NK-92 (cell line): ENCODE measurements at regions not wholly inside any gene's neighbourhood (a gene's known extent, or its start where the extent isn't known, plus 50 kb on each side); places are given as distances from the start of the nearest gene placed in this dataset.

Experiments
- DNase-seq: peaks from one replicate; lab custom pipeline; 2025; ENCODE audit not compliant: unreplicated experiment; lab: John Stamatoyannopoulos, UW

- DNase-seq: no peak
Measured at GRCh38 chr6:14317387-14317970, 199.9 kb downstream of the CD83 start.

GRCh38 chr6:14320332-14320731 is 202.8 kb downstream of the CD83 start:
- DNase-seq: no peak

GRCh38 chr6:14321992-14322772 is 204.6 kb downstream of the CD83 start:
- no peak for DNase-seq

GRCh38 chr6:14322841-14323240 is 205.3 kb downstream of the CD83 start:
- DNase-seq: no peak

- no peak for DNase-seq
Measured at GRCh38 chr6:14326774-14327173, 209.2 kb downstream of the CD83 start.

- DNase-seq: no peak
Measured at GRCh38 chr6:14328163-14328562, 210.6 kb downstream of the CD83 start.

GRCh38 chr6:14333556-14334305 is 216.2 kb downstream of the CD83 start:
- no peak for DNase-seq

- no peak for DNase-seq
Measured at GRCh38 chr6:14335071-14335470, 217.5 kb downstream of the CD83 start.

GRCh38 chr6:14337152-14337551 is 219.6 kb downstream of the CD83 start:
- DNase-seq: no peak

- no peak for DNase-seq
Measured at GRCh38 chr6:14339172-14339571, 221.6 kb downstream of the CD83 start.

GRCh38 chr6:14339711-14340584 is 222.4 kb downstream of the CD83 start:
- no peak for DNase-seq

GRCh38 chr6:14344486-14344885 is 226.9 kb downstream of the CD83 start:
- DNase-seq: no peak

GRCh38 chr6:14348389-14348788 is 230.8 kb downstream of the CD83 start:
- DNase-seq: no peak

GRCh38 chr6:14349507-14349906 is 231.9 kb downstream of the CD83 start:
- no peak for DNase-seq

GRCh38 chr6:14350210-14350609 is 232.6 kb downstream of the CD83 start:
- DNase-seq: no peak

GRCh38 chr6:14353281-14353680 is 235.7 kb downstream of the CD83 start:
- DNase-seq: no peak

GRCh38 chr6:14353798-14354197 is 236.2 kb downstream of the CD83 start:
- DNase-seq: no peak

- DNase-seq: no peak
Measured at GRCh38 chr6:14354919-14355572, 237.5 kb downstream of the CD83 start.

- DNase-seq: no peak
Measured at GRCh38 chr6:14359438-14359837, 241.9 kb downstream of the CD83 start.

- DNase-seq: no peak
Measured at GRCh38 chr6:14360565-14360964, 243.0 kb downstream of the CD83 start.

GRCh38 chr6:14361297-14361696 is 243.7 kb downstream of the CD83 start:
- DNase-seq: no peak
